HUES64 (cell line): ENCODE measurements at regions not wholly inside any gene's neighbourhood (a gene's known extent, or its start where the extent isn't known, plus 50 kb on each side); places are given as distances from the start of the nearest gene placed in this dataset.

Experiments
- H3K27ac ChIP-seq: 2 replicates; pipeline ENCODE4 v1.7.0; 2013; ENCODE audit warnings: low read depth, low read length, inconsistent platforms
- H3K27me3 ChIP-seq: 2 replicates; pipeline ENCODE4 v1.6.1; 2013; ENCODE audit warnings: mild to moderate bottlenecking, low read length; ENCODE audit not compliant: insufficient read depth
- H3K36me3 ChIP-seq: 2 replicates; pipeline ENCODE4 v1.6.1; 2013; ENCODE audit warnings: mild to moderate bottlenecking, low read length; ENCODE audit not compliant: insufficient read depth
- H3K4me1 ChIP-seq: 2 replicates; pipeline ENCODE4 v1.6.1; 2013; ENCODE audit warnings: mild to moderate bottlenecking, low read length, moderate library complexity; ENCODE audit not compliant: insufficient read depth
- H3K4me3 ChIP-seq: 2 replicates; pipeline ENCODE4 v1.5.1; 2013; ENCODE audit warnings: mild to moderate bottlenecking, low read length, moderate library complexity
- H3K9ac ChIP-seq: 2 replicates; pipeline ENCODE4 v1.6.1; 2013; ENCODE audit warnings: mild to moderate bottlenecking, low read depth, low read length
- H3K9me3 ChIP-seq: 2 replicates; pipeline ENCODE4 v1.6.1; 2013; ENCODE audit warnings: low read depth, low read length; ENCODE audit not compliant: insufficient read depth
- WGBS: fragments of 150-250, 120-280 bp; methylation state at CpG from one replicate; pipeline ENCODE4 v1.1.7; 2013; ENCODE audit warnings: missing lambda C conversion rate; 5-methylcytosine and 5-hydroxymethylcytosine counted together

GRCh38 chr2:175829741-175830140 lies 172.3 kb downstream of the LNPK start:
- Histone ChIP-seq H3K36me3 (no peaks in the 10 kb centered on the region), H3K27ac (no peak overlapping the region), H3K9ac (no peak overlapping the region), H3K4me3 (no peak overlapping the region), H3K4me1 (peaks cover 3% of the 10 kb centered on the region; the same call in 1 of the 2 replicates), H3K9me3 (0 out of 2 replicates have a peak, but pooled peaks cover 2% of the 10 kb centered on the region), H3K27me3 (no peaks in the 10 kb centered on the region)
- WGBS: 92% methylated on average over 4 of the region's 4 CpGs

DNA sequence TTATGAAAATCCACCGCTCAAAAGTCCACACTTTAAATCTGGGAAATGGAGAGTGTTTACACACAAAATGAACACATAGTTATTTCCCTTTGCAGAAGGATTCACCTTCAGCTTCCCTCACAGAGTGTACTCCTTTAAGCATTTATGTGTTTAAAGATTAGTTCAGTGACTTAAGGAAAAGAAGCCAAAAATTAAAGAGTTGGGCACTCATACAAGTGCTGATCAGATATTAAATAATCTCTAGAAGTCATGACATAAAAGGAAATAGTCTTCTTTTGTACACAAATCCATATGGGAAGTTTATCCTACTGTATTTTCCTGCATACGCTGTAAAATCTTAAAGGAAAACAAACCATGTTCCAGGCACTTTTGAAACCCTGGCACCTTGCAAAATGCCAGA lies 174.2 kb downstream of the LNPK start:
- Histone ChIP-seq H3K9me3 (0 out of 2 replicates have a peak, but pooled peaks cover 2% of the 10 kb centered on the region), H3K4me3 (no peak overlapping the region), H3K27me3 (no peaks in the 10 kb centered on the region), H3K36me3 (no peaks in the 10 kb centered on the region), H3K9ac (no peak overlapping the region), H3K4me1 (peaks cover 8% of the 10 kb centered on the region), H3K27ac (no peak overlapping the region)
- 97% methylated on average over 2 of the region's 2 CpGs for WGBS

- Histone ChIP-seq H3K9me3 (0 out of 2 replicates have a peak, but pooled peaks cover 2% of the 10 kb centered on the region), H3K4me3 (no peak overlapping the region), H3K4me1 (peaks cover 19% of the 10 kb centered on the region), H3K27ac (no peak overlapping the region), H3K9ac (no peak overlapping the region), H3K27me3 (no peaks in the 10 kb centered on the region), H3K36me3 (no peaks in the 10 kb centered on the region)
- WGBS: 91% methylated on average over 2 of the region's 2 CpGs
Measured at GRCh38 chr2:175824243-175824642, 177.8 kb downstream of the LNPK start.

DNA sequence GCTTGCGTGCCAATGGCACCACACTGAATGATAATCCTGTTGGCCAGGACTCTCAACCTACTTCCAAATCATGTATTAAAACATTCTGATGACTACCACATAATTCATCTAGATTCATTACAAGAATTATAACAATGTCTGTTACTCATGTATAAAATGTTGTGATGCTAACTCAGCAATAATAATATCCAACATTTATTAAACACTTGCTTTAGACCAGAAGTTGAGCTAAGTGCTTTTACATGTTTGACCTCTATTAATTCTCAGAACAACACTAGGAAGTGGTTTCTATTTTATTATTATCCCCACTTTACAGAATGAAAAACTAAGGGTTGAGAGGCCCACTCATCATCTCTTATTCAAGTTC lies 178.4 kb downstream of the LNPK start:
- Histone ChIP-seq H3K9me3 (0 out of 2 replicates have a peak, but pooled peaks cover 2% of the 10 kb centered on the region), H3K36me3 (no peaks in the 10 kb centered on the region), H3K27me3 (no peaks in the 10 kb centered on the region), H3K4me1 (peaks cover 19% of the 10 kb centered on the region), H3K9ac (no peak overlapping the region), H3K4me3 (no peak overlapping the region), H3K27ac (no peak overlapping the region)
- WGBS: 98% methylated on average over 1 of the region's 1 CpG

- Histone ChIP-seq H3K27me3 (no peaks in the 10 kb centered on the region), H3K36me3 (no peaks in the 10 kb centered on the region), H3K4me3 (no peak overlapping the region), H3K9ac (no peak overlapping the region), H3K9me3 (0 out of 2 replicates have a peak, but pooled peaks cover 2% of the 10 kb centered on the region), H3K27ac (no peak overlapping the region), H3K4me1 (peaks cover 19% of the 10 kb centered on the region)
- 82% methylated on average over 14 of the region's 14 CpGs for WGBS
Measured at GRCh38 chr2:175823002-175823706, 178.9 kb downstream of the LNPK start.

GRCh38 chr2:175817221-175817620 lies 184.8 kb downstream of the LNPK start:
- Histone ChIP-seq H3K27ac (no peak overlapping the region), H3K4me3 (no peak overlapping the region), H3K36me3 (no peaks in the 10 kb centered on the region), H3K9ac (no peak overlapping the region), H3K4me1 (peaks cover 4% of the 10 kb centered on the region), H3K9me3 (peaks cover 15% of the 10 kb centered on the region; the same call in 1 of the 2 replicates), H3K27me3 (no peaks in the 10 kb centered on the region)
- WGBS: 92% methylated on average over 1 of the region's 2 CpGs

DNA sequence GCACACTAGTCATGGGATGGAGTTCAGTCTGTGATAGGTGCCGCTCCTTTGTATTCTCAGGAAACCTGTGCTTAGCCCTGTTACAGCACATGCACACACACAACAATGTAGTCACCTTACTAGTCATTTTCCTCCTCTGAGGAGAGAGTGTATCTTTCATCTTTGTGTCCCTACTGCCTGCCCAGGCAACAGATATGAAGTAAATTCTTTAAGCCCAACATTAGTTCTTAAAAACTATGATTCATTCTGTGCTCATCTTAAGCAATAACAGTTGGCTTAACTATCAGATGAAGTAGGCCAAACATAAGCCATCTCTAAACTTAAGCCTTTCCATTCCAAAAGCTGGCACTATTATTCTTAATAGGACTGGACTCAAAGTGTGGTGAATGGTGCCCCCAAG lies 186.5 kb downstream of the LNPK start:
- Histone ChIP-seq H3K27ac (no peak overlapping the region), H3K9ac (no peak overlapping the region), H3K27me3 (no peaks in the 10 kb centered on the region), H3K4me1 (no peaks in the 10 kb centered on the region), H3K9me3 (peaks cover 15% of the 10 kb centered on the region; the same call in 1 of the 2 replicates), H3K4me3 (no peak overlapping the region), H3K36me3 (no peaks in the 10 kb centered on the region)
- 93% methylated on average over 1 of the region's 1 CpG for WGBS

DNA sequence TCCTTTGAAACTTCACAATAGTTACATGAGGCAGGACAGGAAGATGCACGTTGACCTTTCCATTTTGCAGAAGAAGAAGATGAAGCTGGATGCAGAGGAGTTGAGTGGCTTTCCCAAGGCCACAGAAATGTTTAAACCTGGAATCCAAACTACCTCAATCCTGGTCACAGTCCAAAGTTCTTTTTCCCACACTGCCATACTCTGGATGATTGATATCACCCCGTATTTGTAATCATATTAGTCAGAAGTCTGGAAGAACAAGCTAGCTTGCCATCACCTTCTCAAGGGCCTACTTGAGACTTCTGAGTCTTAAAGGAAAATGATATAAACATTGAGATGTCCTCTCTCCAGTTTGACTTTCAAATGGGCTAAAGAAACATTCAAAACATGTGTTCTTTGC lies 190.1 kb downstream of the LNPK start:
- WGBS: 88% methylated on average over 2 of the region's 2 CpGs
- Histone ChIP-seq H3K4me3 (no peak overlapping the region), H3K27ac (no peak overlapping the region), H3K27me3 (no peaks in the 10 kb centered on the region), H3K36me3 (no peaks in the 10 kb centered on the region), H3K4me1 (no peaks in the 10 kb centered on the region), H3K9ac (no peak overlapping the region), H3K9me3 (peaks cover 15% of the 10 kb centered on the region; the same call in 1 of the 2 replicates)

DNA sequence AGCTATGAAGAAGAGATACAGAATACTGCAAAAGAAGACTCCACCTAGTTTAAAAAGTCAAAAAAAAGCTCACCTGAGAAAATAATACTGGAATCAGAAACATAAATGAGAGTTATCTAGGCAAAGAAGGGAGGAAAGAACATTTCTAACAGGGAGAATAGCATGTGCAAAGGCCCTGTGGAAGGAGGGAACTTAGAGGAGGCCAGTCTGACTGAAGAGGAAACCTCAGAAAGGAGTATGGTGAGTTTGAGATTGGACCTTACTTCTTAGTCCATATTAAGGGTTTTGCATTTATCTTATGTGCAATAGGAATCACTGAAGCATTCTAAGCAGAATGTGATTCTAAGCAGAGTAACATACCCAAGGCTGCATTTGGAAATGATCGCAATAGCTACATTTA lies 193.2 kb downstream of the LNPK start:
- 97% methylated on average over 1 of the region's 1 CpG for WGBS
- Histone ChIP-seq H3K27ac (no peak overlapping the region), H3K9me3 (no peaks in the 10 kb centered on the region), H3K4me3 (no peak overlapping the region), H3K36me3 (no peaks in the 10 kb centered on the region), H3K4me1 (no peaks in the 10 kb centered on the region), H3K9ac (no peak overlapping the region), H3K27me3 (no peaks in the 10 kb centered on the region)

DNA sequence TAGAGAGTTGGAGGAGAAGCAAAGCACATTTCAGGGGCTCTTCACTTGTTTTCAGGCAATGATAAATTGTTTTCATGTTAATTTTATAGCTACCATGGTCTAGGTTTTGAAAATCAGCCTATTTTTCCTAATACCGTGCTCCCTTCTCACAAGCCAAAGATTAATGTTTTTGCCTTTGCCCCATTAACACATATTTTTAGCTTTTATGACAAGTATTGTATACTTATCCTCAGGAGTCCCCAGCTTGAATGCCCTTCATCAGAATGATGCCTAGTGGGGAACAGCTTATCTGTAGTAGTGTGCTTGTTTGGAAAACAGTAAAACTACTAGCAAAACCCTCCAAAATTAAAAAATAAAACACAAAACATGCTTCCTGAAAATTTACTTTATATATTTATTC lies 194.0 kb downstream of the LNPK start:
- Histone ChIP-seq H3K4me1 (no peaks in the 10 kb centered on the region), H3K27ac (no peak overlapping the region), H3K4me3 (no peak overlapping the region), H3K9ac (no peak overlapping the region), H3K27me3 (no peaks in the 10 kb centered on the region), H3K36me3 (no peaks in the 10 kb centered on the region), H3K9me3 (no peaks in the 10 kb centered on the region)
- WGBS: 75% methylated on average over 1 of the region's 1 CpG

GRCh38 chr2:175807031-175807873 lies 194.8 kb downstream of the LNPK start:
- H3K4me1 ChIP-seq: no peaks in the 10 kb centered on the region
- no peaks in the 10 kb centered on the region for H3K36me3 ChIP-seq
- H3K27me3 ChIP-seq: no peaks in the 10 kb centered on the region
- no peak overlapping the region for H3K27ac ChIP-seq
- no peaks in the 10 kb centered on the region for H3K9me3 ChIP-seq
- WGBS: 87% methylated on average over 5 of the region's 5 CpGs
- H3K9ac ChIP-seq: no peak overlapping the region
- H3K4me3 ChIP-seq: no peak overlapping the region
